GM12878 (cell line): ENCODE measurements at regions not wholly inside any gene's neighbourhood (a gene's known extent, or its start where the extent isn't known, plus 50 kb on each side); places are given as distances from the start of the nearest gene placed in this dataset.

Experiments
- ATAC-seq: fragments of 200-7000 bp; cut with Tn5 transposase; 3 replicates; pipeline ENCODE4 v1.9.1; 2020; ENCODE audit warnings: mild to moderate bottlenecking, moderate library complexity
- BruUV-seq: library from RNA; stranded (reverse); fragments of 400-500 nt; replicated peaks from 2 replicates; lab custom pipeline; 2021; lab: Mats Ljungman, UMichigan
- CTCF ChIA-PET: fragments of 300-600 bp; sonication (Branson Sonifier 250); formaldehyde crosslinking; extraction: SDS; loops from one replicate; lab custom pipeline; 2021; ENCODE audit warnings: inconsistent platforms; lab: Yijun Ruan, JAX
- POLR2A ChIA-PET: fragments of 350-600 bp; formaldehyde crosslinking; extraction: SDS; loops from one replicate; lab custom pipeline; 2021; ENCODE audit warnings: inconsistent platforms; lab: Charles Lee
- RAD21 ChIA-PET: fragments of 300-600 bp; sonication (Branson Sonifier 250); formaldehyde crosslinking; loops from one replicate; lab custom pipeline; 2023; ENCODE audit warnings: antibody characterized with exemption; ENCODE audit not compliant: unreplicated experiment; lab: Charles Lee
- SMC1A ChIA-PET: fragments of 300-600 bp; sonication (Branson Sonifier 250); formaldehyde crosslinking; loops from one replicate; lab custom pipeline; 2023; ENCODE audit not compliant: unreplicated experiment, uncharacterized antibody; lab: Charles Lee
- DNase-seq: peaks from one replicate; pipeline ENCODE4 v3.0.0-alpha.2; 2011; ENCODE audit warnings: low read depth, low spot score
- FAIRE-seq: peaks from 3 replicates; lab custom pipeline; 2011; peaks lifted over from hg19 to GRCh38; lab: Jason Lieb, UNC
- H2AFZ ChIP-seq: 2 replicates; pipeline ENCODE4 v1.6.0; 2011; ENCODE audit warnings: low read depth, low read length, control low read depth; ENCODE audit not compliant: control insufficient read depth
- H3K27ac ChIP-seq: 2 replicates; pipeline ENCODE4 v1.5.1; 2011; ENCODE audit warnings: control low read depth; ENCODE audit not compliant: control insufficient read depth, insufficient read depth
- H3K27me3 ChIP-seq, 2 experiments: replicated peaks in 1 of 2; 2 replicates each; pipeline versions ENCODE4 v1.6.0 to v1.6.1; 2011; ENCODE audit warnings: low read length in 1 of 2; ENCODE audit not compliant: control insufficient read depth in 2 of 2, insufficient read depth in 2 of 2
- H3K36me3 ChIP-seq, 2 experiments: 2 replicates each; pipeline ENCODE4 v1.5.1; 2011; ENCODE audit warnings: low read length in 1 of 2; ENCODE audit not compliant: control insufficient read depth in 2 of 2, insufficient read depth in 2 of 2
- H3K4me1 ChIP-seq: 2 replicates; pipeline ENCODE4 v1.6.1; 2011; ENCODE audit warnings: mild to moderate bottlenecking, low read length, moderate library complexity, mixed read lengths; ENCODE audit not compliant: control insufficient read depth, insufficient read depth
- H3K4me2 ChIP-seq: 2 replicates; pipeline ENCODE4 v1.6.0; 2011; ENCODE audit warnings: control low read depth; ENCODE audit not compliant: control insufficient read depth, insufficient read depth
- H3K4me3 ChIP-seq: fragments of 200-600 bp; sonication (generic); 2 replicates; pipeline ENCODE4 v1.5.1; 2016
- H3K79me2 ChIP-seq: 2 replicates; pipeline ENCODE4 v1.6.0; 2011; ENCODE audit warnings: low read length; ENCODE audit not compliant: control insufficient read depth, insufficient read depth
- H3K9ac ChIP-seq: 2 replicates; pipeline ENCODE4 v1.8.0; 2011; ENCODE audit warnings: low read length, control low read depth, mixed read lengths; ENCODE audit not compliant: control insufficient read depth, insufficient read depth
- H3K9me3 ChIP-seq: replicated peaks from 3 replicates; pipeline ENCODE4 v1.5.1; 2011; ENCODE audit warnings: mild to moderate bottlenecking, low read length; ENCODE audit not compliant: control insufficient read depth, insufficient read depth
- H4K20me1 ChIP-seq: 2 replicates; pipeline ENCODE4 v1.6.0; 2011; ENCODE audit not compliant: control insufficient read depth, insufficient read depth
- CBX5 ChIP-seq: sonication (generic); IDR thresholded peaks from 2 replicates; pipeline ENCODE4 v1.6.1; 2016; ENCODE audit warnings: low read depth, moderate library complexity, mild to moderate bottlenecking, inconsistent platforms
- E2F4 ChIP-seq: IDR thresholded peaks from 2 replicates; pipeline ENCODE4 v1.6.1; 2012; ENCODE audit warnings: low read depth, low read length, improper control_type of control experiment
- E2F8 ChIP-seq: fragments of 450-650 bp; IDR thresholded peaks from 2 replicates; pipeline ENCODE4 v1.6.1; 2018; ENCODE audit warnings: mild to moderate bottlenecking, low read depth, moderate library complexity; ENCODE audit not compliant: partially characterized antibody
- HDGF ChIP-seq: fragments of 450-650 bp; IDR thresholded peaks from 2 replicates; pipeline ENCODE4 v1.6.1; 2016; ENCODE audit warnings: antibody characterized with exemption
- KDM1A ChIP-seq: fragments of 200-600 bp; sonication (generic); IDR thresholded peaks from 2 replicates; pipeline ENCODE4 v1.6.1; 2016; ENCODE audit warnings: borderline replicate concordance
- NRF1 ChIP-seq: conservative IDR thresholded peaks from 2 replicates; pipeline ENCODE4 v1.6.1; 2011; ENCODE audit warnings: mild to moderate bottlenecking, low read depth, low read length, improper control_type of control experiment
- POLR2A ChIP-seq: IDR thresholded peaks from 2 replicates; pipeline ENCODE4 v1.6.1; 2011; ENCODE audit warnings: low read depth, mild to moderate bottlenecking, low read length
- SMC3 ChIP-seq: IDR thresholded peaks from 2 replicates; pipeline ENCODE4 v1.6.1; 2011; ENCODE audit warnings: low read length, improper control_type of control experiment, borderline replicate concordance
- SPI1 ChIP-seq: IDR thresholded peaks from 2 replicates; pipeline ENCODE4 v1.6.1; 2011; ENCODE audit warnings: low read depth, mild to moderate bottlenecking, low read length, moderate library complexity, borderline replicate concordance; ENCODE audit not compliant: insufficient read depth
- SRF ChIP-seq, 2 experiments: IDR thresholded peaks; 2 replicates each; pipeline ENCODE4 v1.6.1; 2011; ENCODE audit warnings: low read depth in 2 of 2, low read length in 2 of 2, mild to moderate bottlenecking in 1 of 2, moderate library complexity in 1 of 2
- YY1 ChIP-seq: IDR thresholded peaks from 2 replicates; pipeline ENCODE4 v1.6.1; 2011; ENCODE audit warnings: low read depth, mild to moderate bottlenecking, low read length
- ZBTB4 ChIP-seq: fragments of 450-650 bp; formaldehyde crosslinking; IDR thresholded peaks from 2 replicates; pipeline ENCODE4 v1.4.0; 2022; ENCODE audit warnings: mild to moderate bottlenecking, moderate library complexity
- WGBS: methylation state at CpG from one replicate; pipeline ENCODE4 v1.1.6; 2016; ENCODE audit warnings: low lambda C conversion rate; ENCODE audit not compliant: insufficient replicate concordance, insufficient coverage; ENCODE audit errors: missing lambda C conversion rate; 5-methylcytosine and 5-hydroxymethylcytosine counted together
- in situ Hi-C: fragments of 300-500 bp; cut with MboI; formaldehyde crosslinking; loops from 9 replicates; pipeline ENCODE4 v1.14.3; 2018; ENCODE audit warnings: mixed read lengths
- intact Hi-C: fragments of 100-400 bp; cut with micrococcal nuclease; formaldehyde crosslinking; loops from one replicate; pipeline ENCODE4 v1.14.2; 2022; ENCODE audit not compliant: unreplicated experiment
- TF ChIP-seq, protein P1 (sequence below): fragments of 450-650 bp; IDR thresholded peaks from 2 replicates; pipeline ENCODE4 v1.6.1; 2017; ENCODE audit warnings: low read depth, mild to moderate bottlenecking, moderate library complexity
- TF ChIP-seq, protein P2 (sequence below): IDR thresholded peaks from 2 replicates; pipeline ENCODE4 v1.6.1; 2011; ENCODE audit warnings: mild to moderate bottlenecking, low read depth, low read length, moderate library complexity; ENCODE audit not compliant: insufficient replicate concordance

DNA sequence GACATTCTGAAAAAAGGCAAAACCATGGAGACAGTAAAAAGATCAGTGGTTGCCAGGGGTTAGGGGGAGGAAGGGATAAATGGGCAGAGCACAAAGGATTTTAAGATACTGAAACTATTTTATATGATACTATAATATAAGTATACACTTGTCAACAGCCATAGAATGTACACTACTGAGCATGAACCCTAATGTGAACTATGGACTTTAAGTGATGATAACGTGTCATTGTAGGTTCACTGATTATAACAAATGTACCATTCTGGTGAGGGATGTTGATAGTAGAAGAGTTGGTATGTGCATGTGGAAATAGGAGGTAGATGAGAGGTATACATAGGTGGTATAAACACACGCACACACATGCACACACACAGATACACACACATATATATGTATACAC, 241.6 kb downstream of the NOL4 start:
- SMC1A ChIA-PET = no interaction called here
- no peak for FAIRE-seq
- TF ChIP-seq YY1 (no peak), E2F4 (no peak), SRF (IDR thresholded peaks at IDR 0.05; ENCODE audit: low read depth in 2 of 2, low read length in 2 of 2) (no peak), E2F8 (no peak), ZBTB4 (no peak), POLR2A (no peak), CBX5 (no peak), SMC3 (no peak), SPI1 (no peak), NRF1 (no peak), HDGF (no peak), KDM1A (no peak)
- TF ChIP-seq, protein P1, sequence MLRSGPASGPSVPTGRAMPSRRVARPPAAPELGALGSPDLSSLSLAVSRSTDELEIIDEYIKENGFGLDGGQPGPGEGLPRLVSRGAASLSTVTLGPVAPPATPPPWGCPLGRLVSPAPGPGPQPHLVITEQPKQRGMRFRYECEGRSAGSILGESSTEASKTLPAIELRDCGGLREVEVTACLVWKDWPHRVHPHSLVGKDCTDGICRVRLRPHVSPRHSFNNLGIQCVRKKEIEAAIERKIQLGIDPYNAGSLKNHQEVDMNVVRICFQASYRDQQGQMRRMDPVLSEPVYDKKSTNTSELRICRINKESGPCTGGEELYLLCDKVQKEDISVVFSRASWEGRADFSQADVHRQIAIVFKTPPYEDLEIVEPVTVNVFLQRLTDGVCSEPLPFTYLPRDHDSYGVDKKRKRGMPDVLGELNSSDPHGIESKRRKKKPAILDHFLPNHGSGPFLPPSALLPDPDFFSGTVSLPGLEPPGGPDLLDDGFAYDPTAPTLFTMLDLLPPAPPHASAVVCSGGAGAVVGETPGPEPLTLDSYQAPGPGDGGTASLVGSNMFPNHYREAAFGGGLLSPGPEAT = no peak
- TF ChIP-seq, protein P2, sequence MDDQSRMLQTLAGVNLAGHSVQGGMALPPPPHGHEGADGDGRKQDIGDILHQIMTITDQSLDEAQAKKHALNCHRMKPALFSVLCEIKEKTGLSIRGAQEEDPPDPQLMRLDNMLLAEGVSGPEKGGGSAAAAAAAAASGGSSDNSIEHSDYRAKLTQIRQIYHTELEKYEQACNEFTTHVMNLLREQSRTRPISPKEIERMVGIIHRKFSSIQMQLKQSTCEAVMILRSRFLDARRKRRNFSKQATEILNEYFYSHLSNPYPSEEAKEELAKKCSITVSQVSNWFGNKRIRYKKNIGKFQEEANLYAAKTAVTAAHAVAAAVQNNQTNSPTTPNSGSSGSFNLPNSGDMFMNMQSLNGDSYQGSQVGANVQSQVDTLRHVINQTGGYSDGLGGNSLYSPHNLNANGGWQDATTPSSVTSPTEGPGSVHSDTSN = no peak
- TF ChIP-seq, all 136 proteins: peak for 0
- in situ Hi-C loops (no loop called here), intact Hi-C loops (no loop called here)
- no peak overlapping the region for H3K4me2 ChIP-seq
- H3K27me3 ChIP-seq = no peaks in the 10 kb centered on the region
- H3K27ac ChIP-seq = no peak overlapping the region
- no peak for DNase-seq
- ATAC-seq = no peak
- no TSS peak for BruUV-seq
- WGBS = 11% methylated on average over 2 of the region's 2 CpGs
- H3K9me3 ChIP-seq = no peaks in the 10 kb centered on the region
- H3K36me3 ChIP-seq = no peaks in the 10 kb centered on the region
- no peak overlapping the region for H3K9ac ChIP-seq
- no peaks in the 10 kb centered on the region for H4K20me1 ChIP-seq
- H3K79me2 ChIP-seq = no peaks in the 10 kb centered on the region
- H3K4me3 ChIP-seq = no peak overlapping the region
- no peaks in the 10 kb centered on the region for H3K4me1 ChIP-seq
- RAD21 ChIA-PET = interaction anchor here (0.7 to 1.4 kb wide), 2 partner anchors 10 to 1399 kb away, joined by 3 read pairs; no protein-coding TSS in a partner anchor
- CTCF ChIA-PET = no interaction called here
- POLR2A ChIA-PET = no interaction called here
- H2AFZ ChIP-seq = no peak overlapping the region
